Stimulated activated CD4-positive, alpha-beta T cell treated with anti-CD3 and anti-CD28 coated beads, Interleukin-4, amount 100 ng/mL, for 1 hour (primary cell): ENCODE measurements at regions not wholly inside any gene's neighbourhood (a gene's known extent, or its start where the extent isn't known, plus 50 kb on each side); places are given as distances from the start of the nearest gene placed in this dataset.
"Not testable (repeated sequence)": the region's sequence is repeated elsewhere in the genome, so short reads cannot be mapped to it uniquely, and the experiment has no call there.

Experiments used
- DNase-seq: peaks from one replicate; pipeline ENCODE4 v3.0.0-alpha.2; 2020

DNA sequence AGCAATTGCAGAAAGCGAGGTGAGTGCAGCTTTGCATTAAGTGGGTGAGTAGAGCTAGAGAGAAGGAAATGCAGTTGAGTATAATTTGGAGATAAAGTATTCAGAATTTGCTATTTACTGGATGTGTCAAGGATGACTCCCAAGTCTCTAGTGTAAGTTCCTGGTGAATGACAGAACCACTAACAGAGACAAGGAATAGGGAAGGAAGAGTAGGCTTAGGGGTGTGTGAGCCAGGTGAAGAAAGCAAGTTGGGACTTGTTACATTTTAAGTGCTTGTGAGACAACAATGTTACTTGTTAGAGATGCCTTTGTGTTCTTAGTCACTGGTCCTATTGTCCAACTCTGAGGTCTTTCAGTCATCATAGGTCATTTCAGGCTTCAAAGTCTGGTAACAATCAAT is 70.8 kb downstream of the TBC1D26 start:
- not testable (repeated sequence) for DNase-seq

DNA sequence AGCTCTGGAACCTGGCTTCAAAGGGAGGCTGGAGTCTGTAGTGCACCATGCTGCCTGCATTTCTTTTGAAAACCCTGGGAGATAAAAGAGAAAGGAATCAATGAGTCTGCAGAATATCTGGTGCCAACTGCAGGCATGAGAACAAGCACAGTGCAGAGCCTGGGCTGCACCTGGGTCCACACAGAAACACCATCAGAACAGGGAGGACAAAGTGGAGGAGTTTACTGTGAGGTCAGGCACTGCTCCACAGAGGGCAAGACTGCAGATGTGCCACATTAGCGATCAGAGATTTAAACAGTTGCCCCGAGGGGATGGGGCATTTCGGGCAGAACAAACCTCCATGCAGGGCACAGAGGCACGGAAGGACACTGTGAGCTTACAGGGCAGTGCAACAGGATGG is 74.7 kb downstream of the TBC1D26 start:
- DNase-seq, result not testable (repeated sequence)

GRCh38 chr17:15813388-15813787 is 81.3 kb downstream of the TBC1D26 start:
- DNase-seq, result not testable (repeated sequence)

DNA sequence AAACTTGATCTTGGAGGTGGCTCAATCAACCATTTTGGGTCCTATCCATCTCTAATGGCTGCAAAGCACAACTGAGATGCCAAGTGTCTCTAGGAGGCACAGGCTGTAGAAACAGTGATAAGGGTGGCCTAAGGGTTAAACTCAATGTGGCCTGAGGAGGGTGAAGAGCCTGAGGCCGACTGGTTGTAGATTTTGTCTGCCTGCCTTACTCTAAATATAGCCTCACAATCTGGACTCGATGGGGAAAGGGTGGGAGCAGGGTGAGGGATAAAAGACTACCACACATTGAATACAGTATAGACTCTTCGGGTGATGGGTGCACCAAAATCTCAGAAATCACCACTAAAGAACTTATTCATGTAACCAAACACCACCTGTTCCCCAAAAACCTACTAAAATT is 81.9 kb downstream of the TBC1D26 start:
- DNase-seq, result not testable (repeated sequence)

DNA sequence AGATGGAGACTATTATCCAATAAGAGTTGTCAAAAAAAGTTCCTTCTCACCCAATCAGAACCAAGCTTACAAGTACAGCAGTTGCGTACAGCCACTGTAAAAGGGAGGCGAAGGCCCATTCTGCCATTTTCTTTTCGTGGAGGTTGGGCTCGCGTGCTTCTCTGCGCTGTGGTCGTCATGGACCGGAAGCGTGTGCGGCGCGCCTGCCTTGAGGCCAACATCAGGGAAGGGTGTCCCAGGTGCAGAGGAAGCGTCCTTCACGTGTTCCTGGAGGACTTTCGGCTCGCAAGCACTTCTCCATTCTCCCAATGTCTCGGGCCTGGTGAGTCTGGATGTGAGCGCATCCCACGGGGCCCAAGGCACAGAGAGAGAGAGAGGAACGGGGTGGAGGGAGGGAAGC is 85.8 kb downstream of the TBC1D26 start:
- DNase-seq, result not testable (repeated sequence)

- DNase-seq, result not testable (repeated sequence)
These were observed 90.2 kb downstream of the TBC1D26 start for GRCh38 chr17:15822280-15822679.

- peak; percentile 78 for DNase-seq
These were observed 96.7 kb downstream of the TBC1D26 start for GRCh38 chr17:15828727-15829314.

- not testable (repeated sequence) for DNase-seq
These were observed 98.1 kb downstream of the TBC1D26 start for GRCh38 chr17:15830221-15830620.

GRCh38 chr17:15831182-15831581 is 99.1 kb downstream of the TBC1D26 start:
- DNase-seq, result not testable (repeated sequence)

DNA sequence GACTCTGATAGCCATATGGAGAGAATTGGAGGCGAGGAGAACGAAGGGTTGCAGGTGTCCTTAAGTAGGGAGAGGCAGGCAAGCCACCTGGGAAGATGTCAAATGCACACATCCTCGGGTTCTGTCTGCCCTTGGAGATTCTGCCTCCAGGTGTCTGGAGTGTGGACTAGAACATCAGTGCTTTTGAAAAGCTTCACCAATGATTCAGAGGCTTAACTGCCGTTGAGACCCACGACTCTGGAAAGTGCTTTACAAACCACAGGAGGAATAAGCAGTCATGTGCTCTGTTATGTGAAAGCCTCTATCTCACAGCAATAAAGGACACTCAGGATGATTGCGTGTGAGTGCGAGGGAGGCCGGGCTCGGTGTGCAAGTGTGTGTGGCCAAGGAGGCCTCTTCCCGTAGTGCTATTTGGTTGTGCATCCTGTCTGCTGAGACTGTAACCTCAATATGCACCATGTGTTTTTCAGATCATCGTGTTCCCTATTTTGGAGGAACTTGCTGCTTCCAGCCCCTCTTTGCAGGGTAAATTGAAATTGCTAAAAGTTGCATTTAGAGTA is 100.9 kb downstream of the TBC1D26 start:
- not testable (repeated sequence) for DNase-seq

GRCh38 chr17:15833890-15834289 is 101.8 kb downstream of the TBC1D26 start:
- not testable (repeated sequence) for DNase-seq

DNA sequence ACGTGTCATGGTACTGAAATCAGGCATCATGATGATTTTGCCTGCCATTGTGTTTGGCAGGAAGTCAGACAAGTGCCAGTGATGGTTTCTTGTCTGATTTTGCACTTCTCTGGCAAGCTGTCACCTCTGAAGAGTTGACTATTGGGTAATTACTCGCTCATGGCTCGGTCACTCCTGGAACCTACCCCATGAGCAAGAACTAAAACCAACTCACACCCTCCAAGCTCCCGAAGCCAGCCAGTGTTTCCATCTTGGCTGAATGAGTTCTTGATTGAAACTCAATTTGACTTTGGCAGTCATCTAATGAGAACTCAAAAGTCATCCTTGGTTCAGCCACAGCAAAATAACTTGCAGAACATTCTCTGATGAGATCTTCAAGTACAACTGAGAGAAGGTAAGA is 103.4 kb downstream of the TBC1D26 start:
- DNase-seq, result not testable (repeated sequence)

DNA sequence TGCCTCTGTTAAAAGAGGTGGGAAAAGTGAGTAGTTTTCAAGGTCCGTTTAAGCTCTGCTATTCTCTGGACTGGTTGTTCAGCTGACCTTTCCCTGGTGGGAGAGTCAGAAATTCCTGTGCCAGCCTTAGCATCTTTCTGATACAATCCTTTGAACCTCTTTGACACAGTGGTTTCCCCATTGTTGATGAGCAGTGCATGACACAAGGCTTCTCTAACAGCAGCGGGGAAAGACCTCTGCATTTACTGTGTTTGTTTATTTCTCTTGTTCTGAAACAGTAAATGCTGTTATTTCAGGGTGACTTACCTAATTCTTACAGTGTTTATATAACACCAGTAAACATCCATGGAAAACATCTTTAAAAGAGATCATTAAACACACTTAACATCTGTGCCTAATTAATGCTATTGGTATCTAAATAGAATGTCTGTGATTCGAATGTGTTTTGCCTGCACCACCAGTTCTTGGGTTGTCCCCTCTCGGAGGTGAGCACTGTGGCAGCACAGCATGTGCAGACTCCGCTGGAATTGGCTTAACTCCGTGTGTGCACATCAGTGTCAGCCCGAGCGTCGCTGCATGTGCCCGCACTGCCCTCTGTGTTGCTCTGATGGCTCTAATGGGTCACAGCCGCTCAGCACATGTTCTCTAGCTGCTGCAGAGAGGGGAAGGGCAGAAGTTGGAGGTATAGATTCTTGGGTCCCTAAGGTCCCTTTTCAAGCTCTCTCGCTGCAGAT is 104.3 kb downstream of the TBC1D26 start:
- DNase-seq, result not testable (repeated sequence)

DNA sequence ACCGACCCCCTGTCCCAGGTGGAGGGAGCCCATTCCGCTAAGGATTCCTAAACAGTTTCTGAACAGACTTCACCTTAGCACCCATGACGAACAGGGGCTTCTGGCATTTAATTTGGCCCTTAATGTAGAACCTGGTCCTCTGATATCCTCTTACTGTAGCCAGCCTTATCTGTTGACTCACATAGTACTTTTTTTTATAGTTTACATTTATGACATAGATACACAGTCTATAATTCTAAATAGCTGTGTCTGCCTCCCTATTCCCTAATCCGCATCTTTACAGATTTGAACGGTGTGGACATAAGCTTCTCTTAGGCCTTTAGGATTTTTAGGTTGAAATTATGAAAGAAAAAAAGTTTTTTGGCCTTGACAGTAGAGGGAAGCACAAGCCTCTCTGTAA is 104.9 kb downstream of the TBC1D26 start:
- not testable (repeated sequence) for DNase-seq

- DNase-seq, result not testable (repeated sequence)
These were observed 97.3 kb upstream of the ADORA2B start for GRCh38 chr17:15847447-15848229.

GRCh38 chr17:15849054-15849453 is 95.9 kb upstream of the ADORA2B start:
- peak; percentile 64 for DNase-seq

DNA sequence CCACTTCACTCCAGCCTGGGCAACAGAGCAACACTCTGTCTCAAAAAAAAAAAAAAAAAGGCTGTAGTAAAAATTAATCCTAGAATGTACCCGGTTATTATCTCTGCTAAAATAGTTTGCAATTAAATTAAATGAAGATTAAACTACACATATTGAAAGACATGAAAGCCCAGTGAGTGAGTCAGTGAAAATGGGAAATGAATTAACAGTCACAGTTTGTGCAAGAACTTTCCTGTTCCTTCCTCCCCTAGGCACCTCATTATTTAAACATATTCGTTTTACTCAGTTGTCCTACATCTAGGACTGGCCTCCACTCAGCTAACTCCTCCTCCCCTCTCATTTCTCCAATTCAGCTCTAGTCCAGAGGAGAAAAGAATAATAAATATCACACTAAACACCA is 94.9 kb upstream of the ADORA2B start:
- not testable (repeated sequence) for DNase-seq

- DNase-seq, result not testable (repeated sequence)
These were observed 94.2 kb upstream of the ADORA2B start for GRCh38 chr17:15850687-15851086.

DNA sequence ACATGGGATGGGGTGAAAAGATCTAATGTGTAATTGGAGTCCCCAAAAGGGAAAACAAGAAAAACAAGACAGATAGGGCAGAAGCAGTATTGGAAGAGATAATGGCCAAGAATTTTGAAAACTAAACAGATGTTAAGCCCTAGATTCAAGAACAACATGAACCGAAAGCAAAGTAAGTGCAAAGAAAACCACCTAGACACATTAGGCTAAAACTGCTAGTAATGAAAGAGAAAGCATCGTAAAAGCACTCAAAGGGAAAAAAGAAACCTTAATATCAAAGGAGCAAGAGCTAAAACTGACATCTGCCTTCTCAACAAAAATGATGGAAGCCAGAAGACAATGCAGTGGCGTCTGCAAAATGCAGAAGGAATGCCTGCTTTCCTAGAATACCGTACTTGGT is 92.1 kb upstream of the ADORA2B start:
- DNase-seq, result not testable (repeated sequence)

GRCh38 chr17:15856191-15856590 is 88.7 kb upstream of the ADORA2B start:
- DNase-seq, result not testable (repeated sequence)

DNA sequence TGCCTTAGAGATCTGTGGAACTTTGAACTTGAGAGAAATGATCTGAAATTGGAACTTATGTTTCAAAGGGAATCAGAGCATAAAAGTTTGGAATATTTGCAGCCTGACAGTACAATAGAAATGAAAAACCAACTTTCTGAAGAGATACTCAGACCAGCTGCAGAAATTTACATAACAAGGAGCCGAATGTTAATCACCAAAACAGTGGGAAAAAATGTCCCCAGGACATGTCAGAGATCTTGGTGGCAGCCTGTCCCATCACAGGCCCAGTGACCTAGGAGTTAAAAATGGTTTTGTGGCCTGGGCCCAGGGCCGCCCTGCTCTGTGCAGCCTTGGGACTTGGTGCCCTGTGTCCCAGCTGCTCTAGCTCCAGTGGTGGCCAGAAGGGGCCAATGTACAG is 88.2 kb upstream of the ADORA2B start:
- not testable (repeated sequence) for DNase-seq

DNA sequence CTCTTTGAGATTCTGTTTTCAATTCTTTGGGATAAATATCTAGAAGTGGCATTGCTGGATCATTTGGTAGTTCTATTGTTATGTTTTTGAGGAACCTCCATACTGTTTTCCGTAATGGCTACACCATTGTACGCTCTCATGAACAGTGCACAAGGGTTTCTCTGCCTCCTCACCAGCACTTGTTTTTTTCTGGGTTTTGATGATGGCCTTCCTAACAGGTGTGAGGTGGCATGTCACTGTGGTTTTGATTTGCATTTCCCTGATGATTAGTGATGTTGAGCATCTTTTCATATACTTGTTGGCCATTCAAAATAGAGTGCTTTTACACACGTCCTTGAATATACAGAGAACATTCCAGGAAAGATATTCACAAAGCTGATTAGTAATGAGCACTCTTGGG is 86.8 kb upstream of the ADORA2B start:
- not testable (repeated sequence) for DNase-seq

GRCh38 chr17:15860774-15861173 is 84.2 kb upstream of the ADORA2B start:
- not testable (repeated sequence) for DNase-seq
